ENCODE measurements at regions not wholly inside any gene's neighbourhood (a gene's known extent, or its start where the extent isn't known, plus 50 kb on each side); places are given as distances from the start of the nearest gene placed in this dataset.
"Not testable (repeated sequence)": the region's sequence is repeated elsewhere in the genome, so short reads cannot be mapped to it uniquely, and the experiment has no call there.

DNA sequence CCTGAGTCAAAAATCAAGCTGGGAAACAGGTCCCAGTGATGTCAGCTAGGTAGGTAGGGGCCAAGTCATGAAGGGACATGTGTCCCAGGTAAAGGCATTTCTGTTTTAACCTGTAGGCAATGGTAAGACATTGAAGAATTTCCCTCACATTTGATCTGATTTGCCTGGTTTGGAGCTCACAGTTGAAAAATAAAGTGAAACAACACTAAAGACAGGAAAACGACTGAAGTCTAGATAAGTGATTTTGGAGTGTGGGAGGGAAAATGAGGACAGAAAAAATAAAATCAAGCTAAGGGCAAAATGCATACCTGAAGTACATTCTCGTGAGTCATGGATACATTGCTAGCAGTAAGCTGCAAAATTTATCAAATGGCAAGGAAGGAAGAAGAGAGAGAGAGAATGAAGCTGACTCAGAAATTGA, 169.9 kb downstream of the SKIDA1 start:
- Histone ChIP-seq H3K27me3 (ENCODE audit: control insufficient read depth, insufficient read depth, low read length) (no peaks in the 10 kb centered on the region), H3K9me3 (ENCODE audit: control insufficient read depth, insufficient read depth, low read depth, low read length) (no peaks in the 10 kb centered on the region), H3K4me3 (ENCODE audit: low read depth in 2 of 2, low read length in 2 of 2) (no peak overlapping the region), H3K36me3 (ENCODE audit: control insufficient read depth, insufficient read depth, low read length) (no peaks in the 10 kb centered on the region), H3K27ac (ENCODE audit: low read length) (peak overlapping the region; percentile 58; the same call in 1 of the 2 replicates), H3K4me1 (ENCODE audit: control insufficient read depth, insufficient read depth, low read length) (peaks cover 21% of the 10 kb centered on the region)
- BruUV-seq (replicated peaks), result no TSS peak
- in situ Hi-C loops (cut with HindIII; ENCODE audit: low pct_unique_long_range_greater_than_20kb, low sequenced_read_pairs), result no loop called here
- ChIA-PET CTCF (no interaction called here), POLR2A (interaction anchor here (0.6 kb wide), 1 partner anchor 171 kb away, joined by 4 read pairs; no protein-coding TSS in a partner anchor)
- TF ChIP-seq SIN3A (IDR thresholded peaks at IDR 0.05; ENCODE audit: borderline replicate concordance, insufficient read depth, low read depth, low read length) (no peak), POLR2AphosphoS5 (IDR thresholded peaks at IDR 0.05; ENCODE audit: low read depth, low read length) (no peak)
- no peak for ATAC-seq
- no peak for DNase-seq (ENCODE audit: low read depth, low spot score)
- intact Hi-C loops (cut with micrococcal nuclease; ENCODE audit: unreplicated experiment), result no loop called here

DNA sequence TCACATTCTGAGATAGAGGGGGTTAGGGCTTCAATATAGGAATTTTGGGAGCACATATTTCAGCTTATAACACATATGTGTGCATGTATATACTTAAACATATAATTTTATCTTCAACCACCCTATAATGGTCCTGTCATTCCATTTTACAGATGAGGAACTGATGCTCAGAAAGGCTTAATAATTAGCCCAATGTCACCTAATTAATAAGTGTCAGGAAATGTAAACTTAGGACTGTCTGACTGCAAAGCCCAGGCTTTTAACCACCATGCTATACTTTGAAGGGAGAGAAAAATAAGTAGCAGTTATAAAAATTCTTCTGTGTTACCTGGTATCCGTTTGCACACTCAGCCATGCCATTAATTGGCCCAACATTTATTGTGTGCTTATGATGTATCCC, 172.6 kb downstream of the SKIDA1 start:
- intact Hi-C loops (cut with micrococcal nuclease; ENCODE audit: unreplicated experiment) (no loop called here), in situ Hi-C loops (cut with HindIII; ENCODE audit: low pct_unique_long_range_greater_than_20kb, low sequenced_read_pairs) (no loop called here)
- ATAC-seq (no peak), DNase-seq (ENCODE audit: low read depth, low spot score) (no peak)
- BruUV-seq (replicated peaks), result no TSS peak
- TF ChIP-seq, protein P1, sequence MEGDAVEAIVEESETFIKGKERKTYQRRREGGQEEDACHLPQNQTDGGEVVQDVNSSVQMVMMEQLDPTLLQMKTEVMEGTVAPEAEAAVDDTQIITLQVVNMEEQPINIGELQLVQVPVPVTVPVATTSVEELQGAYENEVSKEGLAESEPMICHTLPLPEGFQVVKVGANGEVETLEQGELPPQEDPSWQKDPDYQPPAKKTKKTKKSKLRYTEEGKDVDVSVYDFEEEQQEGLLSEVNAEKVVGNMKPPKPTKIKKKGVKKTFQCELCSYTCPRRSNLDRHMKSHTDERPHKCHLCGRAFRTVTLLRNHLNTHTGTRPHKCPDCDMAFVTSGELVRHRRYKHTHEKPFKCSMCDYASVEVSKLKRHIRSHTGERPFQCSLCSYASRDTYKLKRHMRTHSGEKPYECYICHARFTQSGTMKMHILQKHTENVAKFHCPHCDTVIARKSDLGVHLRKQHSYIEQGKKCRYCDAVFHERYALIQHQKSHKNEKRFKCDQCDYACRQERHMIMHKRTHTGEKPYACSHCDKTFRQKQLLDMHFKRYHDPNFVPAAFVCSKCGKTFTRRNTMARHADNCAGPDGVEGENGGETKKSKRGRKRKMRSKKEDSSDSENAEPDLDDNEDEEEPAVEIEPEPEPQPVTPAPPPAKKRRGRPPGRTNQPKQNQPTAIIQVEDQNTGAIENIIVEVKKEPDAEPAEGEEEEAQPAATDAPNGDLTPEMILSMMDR (IDR thresholded peaks at IDR 0.05), result no peak
- TF ChIP-seq SIN3A (IDR thresholded peaks at IDR 0.05; ENCODE audit: borderline replicate concordance, insufficient read depth, low read depth, low read length) (no peak), POLR2AphosphoS5 (IDR thresholded peaks at IDR 0.05; ENCODE audit: low read depth, low read length) (no peak), TCF7L2 (IDR thresholded peaks at IDR 0.05; ENCODE audit: low read depth, low read length) (no peak)
- TF ChIP-seq, protein P2, sequence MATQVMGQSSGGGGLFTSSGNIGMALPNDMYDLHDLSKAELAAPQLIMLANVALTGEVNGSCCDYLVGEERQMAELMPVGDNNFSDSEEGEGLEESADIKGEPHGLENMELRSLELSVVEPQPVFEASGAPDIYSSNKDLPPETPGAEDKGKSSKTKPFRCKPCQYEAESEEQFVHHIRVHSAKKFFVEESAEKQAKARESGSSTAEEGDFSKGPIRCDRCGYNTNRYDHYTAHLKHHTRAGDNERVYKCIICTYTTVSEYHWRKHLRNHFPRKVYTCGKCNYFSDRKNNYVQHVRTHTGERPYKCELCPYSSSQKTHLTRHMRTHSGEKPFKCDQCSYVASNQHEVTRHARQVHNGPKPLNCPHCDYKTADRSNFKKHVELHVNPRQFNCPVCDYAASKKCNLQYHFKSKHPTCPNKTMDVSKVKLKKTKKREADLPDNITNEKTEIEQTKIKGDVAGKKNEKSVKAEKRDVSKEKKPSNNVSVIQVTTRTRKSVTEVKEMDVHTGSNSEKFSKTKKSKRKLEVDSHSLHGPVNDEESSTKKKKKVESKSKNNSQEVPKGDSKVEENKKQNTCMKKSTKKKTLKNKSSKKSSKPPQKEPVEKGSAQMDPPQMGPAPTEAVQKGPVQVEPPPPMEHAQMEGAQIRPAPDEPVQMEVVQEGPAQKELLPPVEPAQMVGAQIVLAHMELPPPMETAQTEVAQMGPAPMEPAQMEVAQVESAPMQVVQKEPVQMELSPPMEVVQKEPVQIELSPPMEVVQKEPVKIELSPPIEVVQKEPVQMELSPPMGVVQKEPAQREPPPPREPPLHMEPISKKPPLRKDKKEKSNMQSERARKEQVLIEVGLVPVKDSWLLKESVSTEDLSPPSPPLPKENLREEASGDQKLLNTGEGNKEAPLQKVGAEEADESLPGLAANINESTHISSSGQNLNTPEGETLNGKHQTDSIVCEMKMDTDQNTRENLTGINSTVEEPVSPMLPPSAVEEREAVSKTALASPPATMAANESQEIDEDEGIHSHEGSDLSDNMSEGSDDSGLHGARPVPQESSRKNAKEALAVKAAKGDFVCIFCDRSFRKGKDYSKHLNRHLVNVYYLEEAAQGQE (IDR thresholded peaks at IDR 0.05; ENCODE audit: insufficient read depth in 1 of 2, low read depth in 2 of 2, low read length in 1 of 2), result no peak
- H3K4me3 ChIP-seq (ENCODE audit: low read depth in 2 of 2, low read length in 2 of 2), result no peak overlapping the region
- H3K36me3 ChIP-seq (ENCODE audit: control insufficient read depth, insufficient read depth, low read length), result no peaks in the 10 kb centered on the region
- H3K27me3 ChIP-seq (ENCODE audit: control insufficient read depth, insufficient read depth, low read length), result no peaks in the 10 kb centered on the region
- ChIA-PET POLR2A (no interaction called here), CTCF (interaction anchor here (0.6 kb wide), 2 partner anchors 27 to 36 kb away, joined by 3 to 16 read pairs; no protein-coding TSS in a partner anchor)
- no peaks in the 10 kb centered on the region for H3K9me3 ChIP-seq (ENCODE audit: control insufficient read depth, insufficient read depth, low read depth, low read length)
- peaks cover 24% of the 10 kb centered on the region for H3K4me1 ChIP-seq (ENCODE audit: control insufficient read depth, insufficient read depth, low read length)
- peak overlapping the region; percentile 94 for H3K27ac ChIP-seq (ENCODE audit: low read length)

DNA sequence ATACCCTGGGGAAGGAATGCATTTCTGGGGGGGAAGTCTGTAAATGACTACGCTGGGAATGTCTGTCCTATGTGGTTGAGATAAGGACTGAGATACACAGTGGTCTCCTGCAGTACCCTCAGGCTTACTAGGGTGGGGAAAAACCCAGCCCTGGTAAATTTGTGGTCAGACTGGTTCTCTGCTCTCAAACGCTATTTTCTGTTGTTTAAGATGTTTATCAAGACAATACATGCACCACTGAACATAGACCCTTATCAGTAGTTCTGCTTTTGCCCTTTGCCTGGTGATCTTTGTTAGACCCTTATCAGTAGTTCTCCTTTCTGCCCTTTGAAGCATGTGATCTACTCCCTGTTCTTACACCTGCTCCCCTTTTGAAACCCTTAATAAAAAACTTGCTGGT, 173.9 kb downstream of the SKIDA1 start:
- H3K4me3 ChIP-seq (ENCODE audit: low read depth in 2 of 2, low read length in 2 of 2); DNase-seq (ENCODE audit: low read depth, low spot score); intact Hi-C loops (cut with micrococcal nuclease; ENCODE audit: unreplicated experiment); ATAC-seq; H3K9me3 ChIP-seq (ENCODE audit: control insufficient read depth, insufficient read depth, low read depth, low read length); BruUV-seq (replicated peaks); CTCF ChIA-PET; H3K27me3 ChIP-seq (ENCODE audit: control insufficient read depth, insufficient read depth, low read length); in situ Hi-C loops (cut with HindIII; ENCODE audit: low pct_unique_long_range_greater_than_20kb, low sequenced_read_pairs); H3K36me3 ChIP-seq (ENCODE audit: control insufficient read depth, insufficient read depth, low read length): not testable (repeated sequence)
- Histone ChIP-seq H3K27ac (ENCODE audit: low read length) (peak overlapping the region; percentile 94), H3K4me1 (ENCODE audit: control insufficient read depth, insufficient read depth, low read length) (peaks cover 20% of the 10 kb centered on the region)
- POLR2A ChIA-PET, result interaction anchor here (0.6 kb wide), 1 partner anchor 72 kb away, joined by 5 read pairs; no protein-coding TSS in a partner anchor
